GM04504 (cell line): ENCODE measurements at regions not wholly inside any gene's neighbourhood (a gene's known extent, or its start where the extent isn't known, plus 50 kb on each side); places are given as distances from the start of the nearest gene placed in this dataset.

ENCODE experiments used
- DNase-seq: peaks from one replicate; pipeline ENCODE4 v3.0.0-alpha.2; 2012; ENCODE audit warnings: low read depth

GRCh38 chr6:99066044-99066443 lies 118.3 kb upstream of the FBXL4 start:
- no peak for DNase-seq

- DNase-seq: no peak
Measured at GRCh38 chr6:99064834-99065233, 117.1 kb upstream of the FBXL4 start.

GRCh38 chr6:99036672-99037071 lies 88.9 kb upstream of the FBXL4 start:
- no peak for DNase-seq

- DNase-seq: no peak
Measured at GRCh38 chr6:99032396-99032795, 84.7 kb upstream of the FBXL4 start.

- no peak for DNase-seq
Measured at GRCh38 chr6:99031957-99032356, 84.2 kb upstream of the FBXL4 start.

- no peak for DNase-seq
Measured at GRCh38 chr6:99030915-99031314, 83.2 kb upstream of the FBXL4 start.

GRCh38 chr6:99026135-99026534 lies 78.4 kb upstream of the FBXL4 start:
- DNase-seq: no peak

- no peak for DNase-seq
Measured at GRCh38 chr6:99024089-99024488, 76.3 kb upstream of the FBXL4 start.

- DNase-seq: no peak
Measured at GRCh38 chr6:99022039-99022609, 74.4 kb upstream of the FBXL4 start.

GRCh38 chr6:99019381-99019780 lies 71.6 kb upstream of the FBXL4 start:
- DNase-seq: no peak

- DNase-seq: no peak
Measured at GRCh38 chr6:99017150-99017549, 69.4 kb upstream of the FBXL4 start.

GRCh38 chr6:99016355-99016754 lies 68.6 kb upstream of the FBXL4 start:
- peak; percentile 24 for DNase-seq

- no peak for DNase-seq
Measured at GRCh38 chr6:99014061-99014460, 66.3 kb upstream of the FBXL4 start.

- DNase-seq: no peak
Measured at GRCh38 chr6:99013661-99014060, 65.9 kb upstream of the FBXL4 start.

- peak; percentile 70 for DNase-seq
Measured at GRCh38 chr6:99013145-99013544, 65.4 kb upstream of the FBXL4 start.

GRCh38 chr6:99011151-99011550 lies 63.4 kb upstream of the FBXL4 start:
- no peak for DNase-seq

- no peak for DNase-seq
Measured at GRCh38 chr6:99002831-99003230, 55.1 kb upstream of the FBXL4 start.

GRCh38 chr6:98998103-98998502 lies 50.4 kb upstream of the FBXL4 start:
- no peak for DNase-seq
